ENCODE measurements at regions not wholly inside any gene's neighbourhood (a gene's known extent, or its start where the extent isn't known, plus 50 kb on each side); places are given as distances from the start of the nearest gene placed in this dataset.

DNA sequence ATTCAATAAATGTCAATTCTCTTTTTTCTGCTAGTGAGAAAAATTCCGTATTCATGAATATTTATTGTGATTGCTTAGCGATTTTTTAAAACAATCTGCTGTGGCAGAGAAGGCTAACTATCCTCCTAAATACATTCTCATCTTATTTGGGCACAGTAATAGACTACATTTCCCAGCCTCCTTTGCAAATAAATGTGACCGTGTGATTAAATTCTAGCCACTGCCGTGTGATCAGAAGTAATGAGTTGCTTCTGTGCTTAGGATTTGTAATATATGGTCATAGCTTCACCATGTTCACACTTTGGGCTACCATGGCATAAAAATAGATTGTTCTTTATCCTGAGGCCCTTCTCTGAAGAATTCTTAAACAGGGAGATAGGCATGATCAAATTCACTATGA, 179.6 kb downstream of the FAM124B start:
- Mint-ChIP-seq H3K36me3 (ENCODE audit: low read depth) (peaks cover 3% of the 10 kb centered on the region), H3K27ac (ENCODE audit: unreplicated experiment) (peak overlapping the region; percentile 95)

DNA sequence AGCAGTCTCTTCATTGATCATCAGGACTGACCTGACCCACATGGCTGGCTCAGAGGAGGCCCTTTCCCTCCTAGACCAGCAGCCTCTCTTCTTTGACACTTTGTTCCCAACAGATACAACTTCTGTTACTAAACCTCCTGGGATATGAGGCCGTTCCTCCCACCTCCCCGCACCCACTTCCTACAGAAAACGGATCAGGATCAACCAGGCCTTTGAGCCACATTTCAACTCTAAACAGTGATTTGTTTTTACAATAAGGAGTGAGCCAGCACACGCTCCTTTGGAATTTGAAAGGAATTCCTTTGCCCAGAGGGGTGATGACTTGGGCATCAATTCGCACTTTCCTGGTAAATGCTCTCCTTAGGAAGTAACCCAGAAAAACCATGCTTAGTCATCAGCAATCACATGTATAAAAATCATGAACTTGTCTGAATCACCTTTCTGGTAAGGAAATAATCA, 180.4 kb downstream of the FAM124B start:
- no peak for DNase-seq (ENCODE audit: low spot score)
- Mint-ChIP-seq H3K36me3 (ENCODE audit: low read depth) (peaks cover 3% of the 10 kb centered on the region), H3K4me3 (ENCODE audit: unreplicated experiment) (no peak overlapping the region)

More for the DNA sequence above, 179.6 kb downstream of the FAM124B start:
- TF ChIP-seq, protein P1, sequence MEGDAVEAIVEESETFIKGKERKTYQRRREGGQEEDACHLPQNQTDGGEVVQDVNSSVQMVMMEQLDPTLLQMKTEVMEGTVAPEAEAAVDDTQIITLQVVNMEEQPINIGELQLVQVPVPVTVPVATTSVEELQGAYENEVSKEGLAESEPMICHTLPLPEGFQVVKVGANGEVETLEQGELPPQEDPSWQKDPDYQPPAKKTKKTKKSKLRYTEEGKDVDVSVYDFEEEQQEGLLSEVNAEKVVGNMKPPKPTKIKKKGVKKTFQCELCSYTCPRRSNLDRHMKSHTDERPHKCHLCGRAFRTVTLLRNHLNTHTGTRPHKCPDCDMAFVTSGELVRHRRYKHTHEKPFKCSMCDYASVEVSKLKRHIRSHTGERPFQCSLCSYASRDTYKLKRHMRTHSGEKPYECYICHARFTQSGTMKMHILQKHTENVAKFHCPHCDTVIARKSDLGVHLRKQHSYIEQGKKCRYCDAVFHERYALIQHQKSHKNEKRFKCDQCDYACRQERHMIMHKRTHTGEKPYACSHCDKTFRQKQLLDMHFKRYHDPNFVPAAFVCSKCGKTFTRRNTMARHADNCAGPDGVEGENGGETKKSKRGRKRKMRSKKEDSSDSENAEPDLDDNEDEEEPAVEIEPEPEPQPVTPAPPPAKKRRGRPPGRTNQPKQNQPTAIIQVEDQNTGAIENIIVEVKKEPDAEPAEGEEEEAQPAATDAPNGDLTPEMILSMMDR (IDR thresholded peaks at IDR 0.05): no peak
- no peak overlapping the region for H3K4me3 Mint-ChIP-seq (ENCODE audit: unreplicated experiment)
- H3K9me3 Mint-ChIP-seq (ENCODE audit: low read depth): peaks cover 13% of the 10 kb centered on the region
- DNase-seq (ENCODE audit: low spot score): no peak
- H3K4me1 Mint-ChIP-seq (ENCODE audit: low read depth): peaks cover 53% of the 10 kb centered on the region
- no peaks in the 10 kb centered on the region for H3K27me3 Mint-ChIP-seq (ENCODE audit: low read depth)

GRCh38 chr2:224220586-224221255, 181.2 kb downstream of the FAM124B start:
- peaks cover 56% of the 10 kb centered on the region for H3K4me1 Mint-ChIP-seq (ENCODE audit: low read depth)
- H3K27ac Mint-ChIP-seq (ENCODE audit: unreplicated experiment): peak overlapping the region; percentile 95
- H3K9me3 Mint-ChIP-seq (ENCODE audit: low read depth): peaks cover 13% of the 10 kb centered on the region
- TF ChIP-seq, protein P1 (IDR thresholded peaks at IDR 0.05): no peak
- H3K27me3 Mint-ChIP-seq (ENCODE audit: low read depth): no peaks in the 10 kb centered on the region
- DNase-seq (ENCODE audit: low spot score): no peak
- H3K4me3 Mint-ChIP-seq (ENCODE audit: unreplicated experiment): no peak overlapping the region
- peaks cover 3% of the 10 kb centered on the region for H3K36me3 Mint-ChIP-seq (ENCODE audit: low read depth)

More for the DNA sequence above, 180.4 kb downstream of the FAM124B start:
- Mint-ChIP-seq H3K27ac (ENCODE audit: unreplicated experiment) (peak overlapping the region; percentile 95), H3K9me3 (ENCODE audit: low read depth) (peaks cover 13% of the 10 kb centered on the region), H3K27me3 (ENCODE audit: low read depth) (no peaks in the 10 kb centered on the region), H3K4me1 (ENCODE audit: low read depth) (peaks cover 53% of the 10 kb centered on the region)
- TF ChIP-seq, protein P1 (IDR thresholded peaks at IDR 0.05): no peak

DNA sequence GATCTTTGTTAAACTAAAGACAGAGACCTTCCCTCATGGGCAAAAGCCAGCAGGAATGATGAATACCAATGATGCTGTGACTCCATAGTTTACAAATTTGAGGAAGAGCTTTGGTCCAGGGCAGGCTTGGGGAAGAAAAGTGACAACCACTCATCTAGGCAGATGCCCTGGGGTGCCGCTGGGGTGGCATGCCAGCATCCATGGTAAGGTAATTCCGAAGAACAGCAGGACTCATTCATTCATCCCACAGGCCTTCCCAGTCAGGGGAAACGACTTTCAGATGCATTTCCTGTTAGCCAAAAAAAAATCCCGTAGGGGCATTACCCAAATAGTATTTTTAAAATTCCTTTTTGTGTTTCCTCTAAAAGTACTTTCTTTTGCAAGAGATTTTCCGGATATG, 180.7 kb upstream of the SERPINE2 start:
- Mint-ChIP-seq H3K4me1 (ENCODE audit: low read depth) (peaks cover 61% of the 10 kb centered on the region), H3K27ac (ENCODE audit: unreplicated experiment) (no peak overlapping the region), H3K36me3 (ENCODE audit: low read depth) (peaks cover 3% of the 10 kb centered on the region), H3K27me3 (ENCODE audit: low read depth) (no peaks in the 10 kb centered on the region), H3K9me3 (ENCODE audit: low read depth) (peaks cover 13% of the 10 kb centered on the region), H3K4me3 (ENCODE audit: unreplicated experiment) (no peak overlapping the region)
- DNase-seq (ENCODE audit: low spot score): no peak
- TF ChIP-seq, protein P1 (IDR thresholded peaks at IDR 0.05): no peak

DNA sequence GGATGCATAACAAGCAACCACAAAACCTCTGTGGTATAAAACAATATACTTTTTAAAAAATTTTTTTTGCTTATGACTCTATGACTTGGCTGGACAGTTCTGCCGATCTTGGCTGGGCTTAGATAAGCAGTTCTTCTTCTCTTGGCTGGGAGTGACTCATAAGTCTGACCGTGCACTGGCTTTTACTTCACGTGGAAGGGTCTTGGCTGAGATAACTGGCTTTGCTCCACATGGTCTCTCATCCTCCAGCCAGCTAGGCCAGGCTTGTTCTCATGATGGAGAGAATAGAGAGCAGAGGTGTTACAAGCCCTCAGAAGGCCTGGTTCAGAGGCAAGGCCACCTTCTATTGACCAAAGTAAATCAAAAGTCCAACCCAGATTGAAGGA, 178.9 kb upstream of the SERPINE2 start:
- Mint-ChIP-seq H3K9me3 (ENCODE audit: low read depth) (peaks cover 13% of the 10 kb centered on the region), H3K4me1 (ENCODE audit: low read depth) (peaks cover 44% of the 10 kb centered on the region), H3K27me3 (ENCODE audit: low read depth) (no peaks in the 10 kb centered on the region), H3K36me3 (ENCODE audit: low read depth) (peaks cover 3% of the 10 kb centered on the region), H3K27ac (ENCODE audit: unreplicated experiment) (peak overlapping the region; percentile 69), H3K4me3 (ENCODE audit: unreplicated experiment) (no peak overlapping the region)
- TF ChIP-seq, protein P1 (IDR thresholded peaks at IDR 0.05): no peak
- DNase-seq (ENCODE audit: low spot score): no peak
